Sigmoid colon (tissue), 4 donors: ENCODE measurements at regions not wholly inside any gene's neighbourhood (a gene's known extent, or its start where the extent isn't known, plus 50 kb on each side); places are given as distances from the start of the nearest gene placed in this dataset.

ENCODE experiments used
- EP300 ChIP-seq, 4 donors: sonication (generic); formaldehyde crosslinking; IDR thresholded peaks; one replicate each; pipeline ENCODE4 v1.6.1; 2017; ENCODE audit warnings: antibody characterized with exemption in 4 of 4
- POLR2A ChIP-seq, 2 donors: fragments of 450-650 bp; IDR thresholded peaks; one replicate each; pipeline ENCODE4 v1.6.1; 2016; ENCODE audit warnings: antibody characterized with exemption in 2 of 2, mild to moderate bottlenecking in 2 of 2, moderate library complexity in 2 of 2
- POLR2AphosphoS5 ChIP-seq, 4 donors: sonication (generic); formaldehyde crosslinking; IDR thresholded peaks; one replicate each; pipeline ENCODE4 v1.6.1; 2017; ENCODE audit warnings: antibody characterized with exemption in 4 of 4
- TF ChIP-seq, protein P1 (sequence below), 4 experiments: fragments of 450-650 bp in 3 of 4; fragments of 200-600 bp in 1 of 4; IDR thresholded peaks; one replicate each; pipeline ENCODE4 v1.5.1; 2016 to 2019; ENCODE audit warnings: antibody characterized with exemption in 4 of 4, mild to moderate bottlenecking in 3 of 4, moderate library complexity in 2 of 4

GRCh38 chr5:117779171-117779570, 1204.5 kb upstream of the SEMA6A start:
- TF ChIP-seq, protein P1, sequence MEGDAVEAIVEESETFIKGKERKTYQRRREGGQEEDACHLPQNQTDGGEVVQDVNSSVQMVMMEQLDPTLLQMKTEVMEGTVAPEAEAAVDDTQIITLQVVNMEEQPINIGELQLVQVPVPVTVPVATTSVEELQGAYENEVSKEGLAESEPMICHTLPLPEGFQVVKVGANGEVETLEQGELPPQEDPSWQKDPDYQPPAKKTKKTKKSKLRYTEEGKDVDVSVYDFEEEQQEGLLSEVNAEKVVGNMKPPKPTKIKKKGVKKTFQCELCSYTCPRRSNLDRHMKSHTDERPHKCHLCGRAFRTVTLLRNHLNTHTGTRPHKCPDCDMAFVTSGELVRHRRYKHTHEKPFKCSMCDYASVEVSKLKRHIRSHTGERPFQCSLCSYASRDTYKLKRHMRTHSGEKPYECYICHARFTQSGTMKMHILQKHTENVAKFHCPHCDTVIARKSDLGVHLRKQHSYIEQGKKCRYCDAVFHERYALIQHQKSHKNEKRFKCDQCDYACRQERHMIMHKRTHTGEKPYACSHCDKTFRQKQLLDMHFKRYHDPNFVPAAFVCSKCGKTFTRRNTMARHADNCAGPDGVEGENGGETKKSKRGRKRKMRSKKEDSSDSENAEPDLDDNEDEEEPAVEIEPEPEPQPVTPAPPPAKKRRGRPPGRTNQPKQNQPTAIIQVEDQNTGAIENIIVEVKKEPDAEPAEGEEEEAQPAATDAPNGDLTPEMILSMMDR (IDR thresholded peaks at IDR 0.05): no peak
- TF ChIP-seq POLR2A (IDR thresholded peaks at IDR 0.05): no peak
- no peak for TF ChIP-seq EP300 (IDR thresholded peaks at IDR 0.05)
- no peak for TF ChIP-seq POLR2AphosphoS5 (IDR thresholded peaks at IDR 0.05)
